Esophagus muscularis mucosa (tissue), 4 donors: ENCODE measurements at regions not wholly inside any gene's neighbourhood (a gene's known extent, or its start where the extent isn't known, plus 50 kb on each side); places are given as distances from the start of the nearest gene placed in this dataset.

Experiments used
- CTCF ChIP-seq, 3 experiments: fragments of 200-600 bp in 2 of 3; fragments of 450-650 bp in 1 of 3; sonication (generic) in 2 of 3; IDR thresholded peaks; one replicate each; pipeline ENCODE4 v1.5.1; 2017 to 2019; ENCODE audit warnings: antibody characterized with exemption in 3 of 3, mild to moderate bottlenecking in 2 of 3, moderate library complexity in 1 of 3
- EP300 ChIP-seq: sonication (generic); formaldehyde crosslinking; IDR thresholded peaks from one replicate; pipeline ENCODE4 v1.6.1; 2017; ENCODE audit warnings: antibody characterized with exemption
- POLR2AphosphoS5 ChIP-seq, 2 donors: sonication (generic); formaldehyde crosslinking; IDR thresholded peaks; one replicate each; pipeline ENCODE4 v1.6.1; 2017; ENCODE audit warnings: antibody characterized with exemption in 2 of 2

GRCh38 chr7:119472408-119473038 is 800.5 kb upstream of the KCND2 start:
- TF ChIP-seq CTCF (IDR thresholded peaks at IDR 0.05), result no peak
- no peak for TF ChIP-seq POLR2AphosphoS5 (IDR thresholded peaks at IDR 0.05)
- TF ChIP-seq EP300, result no peak
